Transverse colon (tissue), 4 donors: ENCODE measurements at regions not wholly inside any gene's neighbourhood (a gene's known extent, or its start where the extent isn't known, plus 50 kb on each side); places are given as distances from the start of the nearest gene placed in this dataset.

Experiments
- CTCF ChIP-seq, 5 experiments: fragments of 200-600 bp in 3 of 5; fragments of 450-650 bp in 2 of 5; sonication (generic) in 3 of 5; IDR thresholded peaks; 1 replicate in 2 of 5; 2 replicates in 3 of 5; pipeline ENCODE4 v1.5.1; 2016 to 2017; ENCODE audit warnings: antibody characterized with exemption in 5 of 5, inconsistent platforms in 3 of 5, mild to moderate bottlenecking in 2 of 5, moderate library complexity in 1 of 5
- EP300 ChIP-seq: sonication (generic); formaldehyde crosslinking; IDR thresholded peaks from one replicate; pipeline ENCODE4 v1.6.1; 2017; ENCODE audit warnings: antibody characterized with exemption, low read depth
- POLR2A ChIP-seq: fragments of 450-650 bp; IDR thresholded peaks from one replicate; pipeline ENCODE4 v1.6.1; 2016; ENCODE audit warnings: antibody characterized with exemption, mild to moderate bottlenecking, moderate library complexity
- POLR2AphosphoS5 ChIP-seq, 3 donors: sonication (generic); formaldehyde crosslinking; IDR thresholded peaks; one replicate each; pipeline ENCODE4 v1.6.1; 2016; ENCODE audit warnings: antibody characterized with exemption in 3 of 3

DNA sequence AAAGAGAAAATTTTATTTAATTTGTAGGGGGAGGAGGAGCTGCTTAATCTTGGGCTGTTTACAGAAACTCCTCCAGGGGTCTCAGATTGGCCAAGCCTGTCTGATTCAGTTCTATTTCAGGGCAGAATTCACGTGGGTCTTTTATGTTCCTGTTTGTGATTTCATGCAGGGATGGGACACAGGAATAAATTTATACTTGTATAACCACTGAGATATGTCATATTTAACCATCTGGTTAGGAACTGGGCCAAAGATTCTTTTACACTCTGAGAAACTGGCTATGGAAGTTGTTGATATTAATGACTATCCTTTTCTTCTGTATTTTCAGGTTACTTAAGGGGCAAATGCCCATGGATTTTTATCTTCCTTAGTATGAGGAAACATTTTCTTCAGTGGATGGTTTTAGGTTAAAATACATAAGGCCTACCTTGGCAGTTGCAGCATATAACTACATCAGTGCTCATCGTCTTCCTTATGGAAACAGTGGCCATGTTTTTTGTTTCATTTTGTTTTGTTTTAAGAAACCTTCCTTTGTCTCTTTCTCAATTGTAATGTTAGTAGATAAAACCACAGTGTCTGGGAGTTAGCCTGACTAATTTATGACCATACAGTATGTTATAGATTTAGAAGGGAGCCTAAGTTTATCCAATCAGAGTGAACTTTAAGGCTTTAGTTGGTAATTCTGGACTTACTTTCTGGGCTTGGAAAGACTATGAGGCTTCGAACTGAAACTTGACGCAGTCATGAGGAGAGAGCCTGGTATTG, 132.4 kb upstream of the ANO3 start:
- no peak for TF ChIP-seq POLR2A
- TF ChIP-seq CTCF (IDR thresholded peaks at IDR 0.05) = no peak
- no peak for TF ChIP-seq EP300
- no peak for TF ChIP-seq POLR2AphosphoS5 (IDR thresholded peaks at IDR 0.05)
